Epithelial cell of esophagus (primary cell): ENCODE measurements at regions not wholly inside any gene's neighbourhood (a gene's known extent, or its start where the extent isn't known, plus 50 kb on each side); places are given as distances from the start of the nearest gene placed in this dataset.
"Not testable (repeated sequence)": the region's sequence is repeated elsewhere in the genome, so short reads cannot be mapped to it uniquely, and the experiment has no call there.

ENCODE experiments used
- DNase-seq: peaks from one replicate; pipeline ENCODE4 v3.0.0; 2010; ENCODE audit warnings: low read depth
- H3K4me3 ChIP-seq: 2 replicates; pipeline ENCODE4 v1.5.1; 2011; ENCODE audit warnings: mild to moderate bottlenecking, low read length, control low read depth
- TF ChIP-seq, protein P1 (sequence below): IDR thresholded peaks from 2 replicates; pipeline ENCODE4 v1.5.1; 2011; ENCODE audit warnings: low read depth, mild to moderate bottlenecking, low read length, control low read depth, inconsistent platforms; ENCODE audit not compliant: insufficient read depth; ENCODE audit errors: missing control alignments

DNA sequence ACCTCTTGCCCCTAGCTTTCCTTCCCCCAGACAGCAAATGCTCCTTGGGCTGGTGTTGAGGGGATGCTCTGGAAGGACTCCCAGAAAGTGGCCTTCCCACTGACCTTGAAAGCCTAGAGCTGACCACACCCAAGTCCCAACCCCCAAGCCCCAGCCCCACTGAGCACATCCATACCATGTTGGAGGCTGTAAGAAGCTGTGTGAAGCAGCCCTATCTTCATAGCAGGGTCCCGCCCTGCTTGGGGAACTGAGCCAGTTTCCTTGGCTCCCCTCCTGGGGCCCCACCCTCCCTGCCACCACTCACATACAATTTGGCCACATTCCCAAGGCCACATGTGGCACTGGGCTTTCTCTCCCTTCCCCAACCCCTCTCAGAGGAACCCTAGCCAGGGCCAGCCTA is 72.3 kb upstream of the CACUL1 start:
- DNase-seq, result no peak
- TF ChIP-seq, protein P1, sequence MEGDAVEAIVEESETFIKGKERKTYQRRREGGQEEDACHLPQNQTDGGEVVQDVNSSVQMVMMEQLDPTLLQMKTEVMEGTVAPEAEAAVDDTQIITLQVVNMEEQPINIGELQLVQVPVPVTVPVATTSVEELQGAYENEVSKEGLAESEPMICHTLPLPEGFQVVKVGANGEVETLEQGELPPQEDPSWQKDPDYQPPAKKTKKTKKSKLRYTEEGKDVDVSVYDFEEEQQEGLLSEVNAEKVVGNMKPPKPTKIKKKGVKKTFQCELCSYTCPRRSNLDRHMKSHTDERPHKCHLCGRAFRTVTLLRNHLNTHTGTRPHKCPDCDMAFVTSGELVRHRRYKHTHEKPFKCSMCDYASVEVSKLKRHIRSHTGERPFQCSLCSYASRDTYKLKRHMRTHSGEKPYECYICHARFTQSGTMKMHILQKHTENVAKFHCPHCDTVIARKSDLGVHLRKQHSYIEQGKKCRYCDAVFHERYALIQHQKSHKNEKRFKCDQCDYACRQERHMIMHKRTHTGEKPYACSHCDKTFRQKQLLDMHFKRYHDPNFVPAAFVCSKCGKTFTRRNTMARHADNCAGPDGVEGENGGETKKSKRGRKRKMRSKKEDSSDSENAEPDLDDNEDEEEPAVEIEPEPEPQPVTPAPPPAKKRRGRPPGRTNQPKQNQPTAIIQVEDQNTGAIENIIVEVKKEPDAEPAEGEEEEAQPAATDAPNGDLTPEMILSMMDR, result no peak
- H3K4me3 ChIP-seq, result no peak overlapping the region

- no peak for DNase-seq
- TF ChIP-seq, protein P1, result peak; percentile 26
These were observed 72.8 kb upstream of the CACUL1 start for GRCh38 chr10:118827466-118828155.

GRCh38 chr10:118832241-118832651 is 77.5 kb upstream of the CACUL1 start:
- TF ChIP-seq, protein P1, result no peak
- peak; percentile 27 for DNase-seq
- no peak overlapping the region for H3K4me3 ChIP-seq

More at GRCh38 chr10:118827466-118828155, 72.8 kb upstream of the CACUL1 start:
- no peak overlapping the region for H3K4me3 ChIP-seq

GRCh38 chr10:118834370-118834769 is 79.6 kb upstream of the CACUL1 start:
- not testable (repeated sequence) for H3K4me3 ChIP-seq, DNase-seq

- TF ChIP-seq, protein P1, result peak; percentile 37
- peak; percentile 97 for DNase-seq
- no peak overlapping the region for H3K4me3 ChIP-seq
These were observed 81.0 kb upstream of the CACUL1 start for GRCh38 chr10:118835682-118836326.

- H3K4me3 ChIP-seq, result no peak overlapping the region
- peak; percentile 57 for DNase-seq
- TF ChIP-seq, protein P1, result no peak
These were observed 83.6 kb upstream of the CACUL1 start for GRCh38 chr10:118838364-118838763.

DNA sequence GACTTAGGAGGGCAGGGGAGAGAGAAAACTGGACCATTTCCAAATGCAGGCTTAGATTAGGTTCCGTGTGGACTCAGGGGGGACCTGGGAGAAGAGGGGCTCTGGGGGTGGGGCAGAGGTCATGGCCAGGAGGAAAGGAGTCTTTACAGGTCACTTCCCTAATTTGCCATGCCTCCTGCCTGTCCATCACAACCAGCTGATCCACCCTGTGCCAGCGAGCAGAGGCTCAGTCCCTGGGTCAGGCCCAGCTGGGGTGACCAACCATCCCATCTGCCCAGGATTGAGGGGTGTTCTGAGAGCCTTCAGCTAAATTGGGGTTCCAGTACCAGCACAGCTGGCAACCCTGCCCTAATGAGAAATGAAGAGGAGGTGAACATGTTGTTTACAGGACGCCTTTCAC is 84.6 kb upstream of the CACUL1 start:
- TF ChIP-seq, protein P1, result no peak
- H3K4me3 ChIP-seq, result no peak overlapping the region
- DNase-seq, result peak; percentile 45
